H9 (cell line): ENCODE measurements at regions not wholly inside any gene's neighbourhood (a gene's known extent, or its start where the extent isn't known, plus 50 kb on each side); places are given as distances from the start of the nearest gene placed in this dataset.

Source experiments
- DNase-seq: peaks from one replicate; pipeline ENCODE4 v3.0.0-alpha.2; 2017
- H2AFZ ChIP-seq: one replicate; pipeline ENCODE4 v1.6.1; 2013; ENCODE audit warnings: mild to moderate bottlenecking, low read length, control low read depth, moderate library complexity
- H2AK5ac ChIP-seq: 2 replicates; pipeline ENCODE4 v1.6.1; 2013; ENCODE audit warnings: low read length, control low read depth, mixed read lengths; ENCODE audit not compliant: insufficient read length
- H2BK120ac ChIP-seq: one replicate; pipeline ENCODE4 v1.6.1; 2013; ENCODE audit warnings: low read depth, mild to moderate bottlenecking, low read length, control low read depth, inconsistent platforms; ENCODE audit not compliant: poor library complexity, severe bottlenecking
- H2BK12ac ChIP-seq: 2 replicates; pipeline ENCODE4 v1.6.1; 2013; ENCODE audit warnings: low read length, control low read depth, mixed read lengths, low read depth; ENCODE audit not compliant: insufficient read length
- H2BK15ac ChIP-seq: 2 replicates; pipeline ENCODE4 v1.6.1; 2013; ENCODE audit warnings: low read depth, low read length, control low read depth
- H2BK20ac ChIP-seq: one replicate; pipeline ENCODE4 v1.6.1; 2013; ENCODE audit warnings: low read depth, mild to moderate bottlenecking, low read length, control low read depth, inconsistent platforms; ENCODE audit not compliant: poor library complexity, severe bottlenecking
- H2BK5ac ChIP-seq: 2 replicates; pipeline ENCODE4 v1.6.1; 2013; ENCODE audit warnings: low read length, control low read depth, mixed read lengths; ENCODE audit not compliant: insufficient read length
- H3K14ac ChIP-seq: 2 replicates; pipeline ENCODE4 v1.6.1; 2013; ENCODE audit warnings: low read length, control low read depth; ENCODE audit not compliant: insufficient read depth
- H3K18ac ChIP-seq: 2 replicates; pipeline ENCODE4 v1.6.1; 2013; ENCODE audit warnings: low read depth, mild to moderate bottlenecking, mixed read lengths, low read length, control low read depth; ENCODE audit not compliant: insufficient read length
- H3K23ac ChIP-seq: 2 replicates; pipeline ENCODE4 v1.6.1; 2013; ENCODE audit warnings: low read length, control low read depth, mixed read lengths, low read depth; ENCODE audit not compliant: insufficient read length
- H3K23me2 ChIP-seq: 2 replicates; pipeline ENCODE4 v1.6.1; 2013; ENCODE audit warnings: low read depth, mild to moderate bottlenecking, mixed read lengths, low read length, control low read depth; ENCODE audit not compliant: insufficient read length, poor library complexity, severe bottlenecking
- H3K27ac ChIP-seq: 2 replicates; pipeline ENCODE4 v1.5.1; 2013; ENCODE audit warnings: low read length, control low read depth, mixed read lengths, low read depth; ENCODE audit not compliant: insufficient read length
- H3K27me3 ChIP-seq: 2 replicates; pipeline ENCODE4 v1.6.1; 2013; ENCODE audit warnings: low read length, control low read depth, inconsistent platforms; ENCODE audit not compliant: insufficient read depth
- H3K4ac ChIP-seq: 2 replicates; pipeline ENCODE4 v1.6.1; 2013; ENCODE audit warnings: low read depth, mild to moderate bottlenecking, control low read depth, inconsistent platforms, low read length, moderate library complexity
- H3K4me1 ChIP-seq: 2 replicates; pipeline ENCODE4 v1.6.1; 2013; ENCODE audit warnings: low read length, control low read depth, inconsistent platforms; ENCODE audit not compliant: insufficient read depth
- H3K4me2 ChIP-seq: 2 replicates; pipeline ENCODE4 v1.6.1; 2013; ENCODE audit warnings: low read length, control low read depth, mixed read lengths; ENCODE audit not compliant: insufficient read length, insufficient read depth
- H3K56ac ChIP-seq: 2 replicates; pipeline ENCODE4 v1.6.1; 2013; ENCODE audit warnings: low read depth, mild to moderate bottlenecking, mixed read lengths, low read length, control low read depth; ENCODE audit not compliant: insufficient read length
- H3K79me1 ChIP-seq: 2 replicates; pipeline ENCODE4 v1.6.1; 2013; ENCODE audit warnings: low read depth, mild to moderate bottlenecking, moderate library complexity, low read length, control low read depth, inconsistent platforms; ENCODE audit not compliant: insufficient read depth, poor library complexity, severe bottlenecking
- H3K79me2 ChIP-seq: 2 replicates; pipeline ENCODE4 v1.6.1; 2013; ENCODE audit warnings: low read length, control low read depth, inconsistent platforms; ENCODE audit not compliant: insufficient read depth
- H3K9ac ChIP-seq: 2 replicates; pipeline ENCODE4 v1.6.1; 2013; ENCODE audit warnings: low read length, control low read depth, mixed read lengths; ENCODE audit not compliant: insufficient read length; ENCODE audit errors: extremely low read depth
- H3K9me3 ChIP-seq: one replicate; pipeline ENCODE4 v1.6.1; 2013; ENCODE audit warnings: low read depth, low read length, inconsistent platforms; ENCODE audit not compliant: control insufficient read depth
- H3T11ph ChIP-seq: one replicate; pipeline ENCODE4 v1.6.1; 2013; ENCODE audit warnings: mild to moderate bottlenecking, low read length, control low read depth, inconsistent platforms
- H4K20me1 ChIP-seq: one replicate; pipeline ENCODE4 v1.6.1; 2013; ENCODE audit not compliant: control insufficient read depth, insufficient read length, insufficient read depth
- H4K5ac ChIP-seq: 2 replicates; pipeline ENCODE4 v1.6.1; 2013; ENCODE audit warnings: low read depth, mild to moderate bottlenecking, mixed read lengths, low read length, control low read depth; ENCODE audit not compliant: insufficient read length
- H4K8ac ChIP-seq: replicated peaks from 2 replicates; pipeline ENCODE4 v1.6.1; 2013; ENCODE audit warnings: low read length, control low read depth, mixed read lengths, low read depth; ENCODE audit not compliant: insufficient read length
- H4K91ac ChIP-seq: 2 replicates; pipeline ENCODE4 v1.6.1; 2013; ENCODE audit warnings: low read depth, mild to moderate bottlenecking, moderate library complexity, mixed read lengths, low read length, control low read depth; ENCODE audit not compliant: insufficient read length
- H3K27ac Mint-ChIP-seq, 3 experiments: 2 replicates in 2 of 3; 3 replicates in 1 of 3; pipeline ENCODE4 v1.8.0; 2020 to 2021; ENCODE audit warnings: mixed read lengths in 3 of 3, mild to moderate bottlenecking in 1 of 3, moderate library complexity in 1 of 3
- H3K27me3 Mint-ChIP-seq: 2 replicates; pipeline ENCODE4 v1.8.0; 2021; ENCODE audit warnings: low read depth, mild to moderate bottlenecking, moderate library complexity, mixed read lengths
- H3K36me3 Mint-ChIP-seq, 3 experiments: 2 replicates in 2 of 3; 3 replicates in 1 of 3; pipeline ENCODE4 v1.8.0; 2020 to 2021; ENCODE audit warnings: low read depth in 3 of 3, mixed read lengths in 3 of 3; ENCODE audit not compliant: insufficient read depth in 1 of 3
- H3K4me1 Mint-ChIP-seq, 2 experiments: 2 replicates each; pipeline ENCODE4 v1.8.0; 2020; ENCODE audit warnings: mixed read lengths in 2 of 2
- H3K4me3 Mint-ChIP-seq, 2 experiments: 2 replicates in 1 of 2; 3 replicates in 1 of 2; pipeline ENCODE4 v1.8.0; 2020 to 2021; ENCODE audit warnings: mild to moderate bottlenecking in 2 of 2, mixed read lengths in 2 of 2, moderate library complexity in 1 of 2
- H3K9me3 Mint-ChIP-seq, 2 experiments: 2 replicates in 1 of 2; 3 replicates in 1 of 2; pipeline ENCODE4 v1.8.0; 2020; ENCODE audit warnings: mild to moderate bottlenecking in 2 of 2, mixed read lengths in 2 of 2, moderate library complexity in 1 of 2
- CTCF ChIP-seq: fragments of 200-600 bp; sonication (generic); conservative IDR thresholded peaks from 3 replicates; pipeline ENCODE4 v1.8.0; 2021; ENCODE audit warnings: antibody characterized with exemption, mild to moderate bottlenecking
- WGBS: extraction: QIAGEN DNeasy Blood & Tissue Kit; methylation state at CpG from one replicate; pipeline ENCODE4 v1.1.7; 2013; ENCODE audit warnings: missing lambda C conversion rate, low lambda C conversion rate, mixed read lengths; ENCODE audit not compliant: insufficient read length; ENCODE audit errors: extremely low coverage; 5-methylcytosine and 5-hydroxymethylcytosine counted together

GRCh38 chr5:23727271-23727670 is 219.9 kb downstream of the PRDM9 start:
- H2BK12ac ChIP-seq: no peak overlapping the region
- WGBS: no CpG with 5 or more reads among the region's 4 CpGs
- H3K4me2 ChIP-seq: no peak overlapping the region
- no peak overlapping the region for H4K8ac ChIP-seq
- H3K4ac ChIP-seq: no peak overlapping the region
- H3K23me2 ChIP-seq: no peaks in the 10 kb centered on the region
- no peaks in the 10 kb centered on the region for H3K4me1 ChIP-seq
- H4K5ac ChIP-seq: no peak overlapping the region
- Mint-ChIP-seq H3K4me1 (peaks cover 0 to 5% of the 10 kb centered on the region in 2 experiments; a peak in 2 of 4 replicates), H3K27ac (no peak overlapping the region), H3K9me3 (0 out of 5 replicates have a peak, but pooled peaks cover 0 to under 1% of the 10 kb centered on the region in 2 experiments), H3K27me3 (no peaks in the 10 kb centered on the region), H3K36me3 (no peaks in the 10 kb centered on the region), H3K4me3 (no peak overlapping the region)
- no peaks in the 10 kb centered on the region for H3K79me1 ChIP-seq
- no peaks in the 10 kb centered on the region for H4K20me1 ChIP-seq
- no peak overlapping the region for H2AK5ac ChIP-seq
- no peak overlapping the region for H3K14ac ChIP-seq
- no peak overlapping the region for H2BK5ac ChIP-seq
- no peak overlapping the region for H2BK120ac ChIP-seq
- no peak overlapping the region for H3K56ac ChIP-seq
- no peak overlapping the region for H2BK20ac ChIP-seq
- no peak overlapping the region for H3K23ac ChIP-seq
- H3K27me3 ChIP-seq: no peaks in the 10 kb centered on the region
- H3K27ac ChIP-seq: no peak overlapping the region
- H2BK15ac ChIP-seq: no peak overlapping the region
- no peak overlapping the region for H3K18ac ChIP-seq
- H2AFZ ChIP-seq: no peak overlapping the region
- no peak for DNase-seq
- no peak overlapping the region for H3K9ac ChIP-seq
- H4K91ac ChIP-seq: no peak overlapping the region
- H3K9me3 ChIP-seq: no peaks in the 10 kb centered on the region
- no peak overlapping the region for H3T11ph ChIP-seq
- no peak for TF ChIP-seq CTCF
- no peaks in the 10 kb centered on the region for H3K79me2 ChIP-seq
